ENCODE measurements at regions not wholly inside any gene's neighbourhood (a gene's known extent, or its start where the extent isn't known, plus 50 kb on each side); places are given as distances from the start of the nearest gene placed in this dataset.
"Not testable (repeated sequence)": the region's sequence is repeated elsewhere in the genome, so short reads cannot be mapped to it uniquely, and the experiment has no call there.

GRCh38 chr2:215831296-215831913 is 181.9 kb downstream of the MREG start:
- no peak for DNase-seq (ENCODE audit: low spot score)

DNA sequence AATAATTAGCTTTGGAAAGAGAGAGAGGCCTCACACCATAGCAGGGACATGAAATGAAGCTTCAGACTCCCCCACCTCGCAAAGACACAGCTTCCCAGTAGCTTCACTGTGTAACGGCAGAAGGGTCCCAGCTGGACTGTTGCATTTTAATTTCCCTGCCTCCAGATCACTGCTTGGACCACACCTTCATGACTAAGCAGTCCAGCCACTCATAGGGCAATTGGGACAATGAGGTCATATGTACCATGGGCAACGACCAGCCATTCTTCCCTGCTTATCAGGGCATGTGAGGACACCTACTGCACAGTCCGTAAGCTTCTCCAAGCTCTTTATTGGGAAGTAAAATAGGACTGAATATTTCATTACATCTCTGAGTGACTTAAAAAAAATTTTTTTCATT is 183.0 kb downstream of the MREG start:
- no peak for DNase-seq (ENCODE audit: low spot score)

DNA sequence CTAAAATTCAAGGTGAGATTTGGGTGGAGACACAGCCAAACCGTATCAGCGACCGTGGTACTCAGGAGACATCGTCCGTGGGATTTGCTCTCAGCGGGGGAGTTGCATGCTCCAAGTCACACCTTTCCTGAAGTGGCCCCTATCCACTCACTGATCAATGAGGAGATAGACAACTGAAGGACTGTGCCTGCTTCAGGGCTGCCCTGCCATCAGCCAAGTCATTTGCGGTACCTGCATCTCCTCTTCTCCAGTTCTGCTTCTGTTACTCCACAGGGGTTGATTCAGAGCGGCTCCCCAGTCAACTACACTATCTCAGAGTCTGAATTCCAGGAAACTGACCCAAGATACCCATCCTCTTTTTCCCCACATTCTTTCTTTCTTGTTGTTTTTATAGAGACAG is 184.1 kb downstream of the MREG start:
- DNase-seq (ENCODE audit: low spot score): no peak

DNA sequence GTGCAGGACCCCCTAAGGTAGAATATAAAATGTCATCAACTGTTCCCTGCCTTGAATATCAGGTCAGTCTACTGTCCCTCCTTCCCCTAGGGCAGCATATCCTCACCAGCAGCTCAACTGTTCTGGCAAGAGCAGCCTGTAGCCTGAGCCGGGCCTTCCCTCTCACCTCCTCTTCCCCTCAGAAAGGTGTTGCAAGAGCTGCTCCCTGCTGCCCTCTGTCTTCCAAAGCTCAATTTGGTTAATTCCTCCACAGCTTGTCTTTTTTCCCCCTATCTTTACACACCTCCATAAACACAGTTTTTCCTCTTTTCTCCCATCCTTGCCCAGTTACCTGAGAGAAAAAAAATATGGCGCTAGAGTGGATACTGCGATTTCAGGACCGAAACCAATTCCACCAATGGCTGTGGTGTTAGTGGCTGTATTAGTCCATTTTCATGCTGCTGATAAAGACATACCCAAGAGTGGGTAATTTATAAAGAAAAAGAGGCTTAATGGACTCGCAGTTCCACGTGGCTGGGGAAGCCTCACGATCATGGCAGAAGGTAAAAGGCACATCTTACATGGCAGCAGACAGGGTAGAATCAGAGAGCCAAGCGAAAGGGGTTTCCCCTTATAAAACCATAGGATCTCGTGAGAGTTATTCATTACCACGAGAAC is 184.7 kb downstream of the MREG start:
- DNase-seq (ENCODE audit: low spot score): peak; percentile 69

GRCh38 chr2:215826838-215827441 is 186.4 kb downstream of the MREG start:
- DNase-seq (ENCODE audit: low spot score): no peak

DNA sequence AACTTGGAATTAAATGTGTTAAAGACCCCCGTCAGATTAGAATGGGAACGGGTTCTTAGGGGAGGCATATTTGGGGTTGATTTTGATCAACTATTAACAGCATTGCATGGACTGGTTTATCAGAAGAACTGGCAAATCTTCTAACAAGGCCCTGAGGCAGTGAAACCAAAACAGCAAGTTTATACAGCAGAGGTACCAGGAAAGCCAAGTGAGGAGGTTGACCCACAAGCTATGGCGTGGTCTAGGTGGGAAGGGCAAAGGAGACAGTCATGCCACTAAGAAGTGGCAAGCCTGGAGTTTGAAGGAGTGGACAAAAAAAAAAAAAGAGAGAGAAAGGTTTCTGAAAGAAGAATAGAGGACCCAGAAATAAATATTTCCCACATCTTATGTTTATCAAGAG is 187.0 kb downstream of the MREG start:
- DNase-seq (ENCODE audit: low spot score): no peak

GRCh38 chr2:215825707-215826106 is 187.6 kb downstream of the MREG start:
- no peak for DNase-seq (ENCODE audit: low spot score)

- DNase-seq (ENCODE audit: low spot score): not testable (repeated sequence)
These were observed 192.1 kb downstream of the MREG start for GRCh38 chr2:215821298-215821697.

DNA sequence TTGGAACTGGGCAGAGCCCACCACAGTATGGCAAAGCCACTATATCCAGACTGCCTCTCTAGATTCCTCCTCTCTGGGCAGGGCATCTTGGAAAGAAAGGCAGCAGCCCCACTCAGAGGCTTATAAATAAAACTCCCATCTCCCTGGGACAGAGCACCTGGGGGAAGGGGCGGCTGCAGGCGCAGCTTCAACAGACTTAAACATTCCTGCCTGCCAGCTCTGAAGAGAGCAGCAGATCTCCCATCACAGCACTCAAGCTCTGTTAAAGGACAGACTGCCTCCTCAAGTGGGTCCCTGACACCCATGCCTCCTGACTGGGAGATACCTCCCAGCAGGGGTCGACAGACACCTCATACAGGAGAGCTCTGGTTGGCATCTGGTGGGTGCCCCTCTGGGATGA is 193.6 kb downstream of the MREG start:
- not testable (repeated sequence) for DNase-seq (ENCODE audit: low spot score)

- DNase-seq (ENCODE audit: low spot score): no peak
These were observed 196.3 kb downstream of the MREG start for GRCh38 chr2:215817046-215817445.

DNA sequence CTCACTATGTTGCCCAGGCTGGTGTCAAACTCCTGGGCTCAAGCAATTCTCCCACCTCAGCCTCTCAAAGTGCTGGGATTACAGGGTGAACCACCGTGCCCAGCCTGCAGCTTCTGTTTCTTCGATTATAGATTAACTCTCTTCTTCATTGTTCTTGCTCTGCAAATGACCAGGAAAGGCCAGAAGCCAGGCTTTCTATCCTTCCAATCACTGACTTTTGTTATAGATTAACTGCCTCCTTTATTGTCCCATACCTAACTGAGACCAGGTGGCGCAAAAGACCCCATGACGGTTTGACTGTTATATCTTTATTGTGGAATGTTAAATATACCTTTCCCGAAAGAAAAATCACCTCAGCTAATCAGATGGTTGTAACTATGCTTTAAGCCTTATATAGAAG is 196.9 kb downstream of the MREG start:
- DNase-seq (ENCODE audit: low spot score): no peak

- DNase-seq (ENCODE audit: low spot score): no peak
These were observed 197.4 kb downstream of the MREG start for GRCh38 chr2:215815960-215816359.

DNA sequence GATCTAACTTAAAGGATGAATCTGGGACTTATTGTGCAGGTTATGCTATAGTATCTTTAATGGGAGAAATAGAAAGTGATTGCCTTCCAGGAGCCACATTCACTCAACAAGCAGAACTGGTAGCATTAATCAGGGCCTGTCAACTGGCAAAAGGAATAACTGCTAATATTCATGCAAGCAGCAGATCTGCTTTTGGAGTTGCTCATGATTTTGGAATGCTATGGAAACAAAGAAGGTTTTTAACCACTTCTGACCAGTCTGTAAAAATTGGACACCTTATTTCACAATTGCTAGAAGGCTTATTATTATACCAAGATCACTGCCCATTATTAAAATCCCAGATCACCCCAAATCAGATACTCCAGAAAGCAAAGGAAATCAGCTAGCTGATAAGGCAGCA is 200.4 kb downstream of the MREG start:
- DNase-seq (ENCODE audit: low spot score): no peak

DNA sequence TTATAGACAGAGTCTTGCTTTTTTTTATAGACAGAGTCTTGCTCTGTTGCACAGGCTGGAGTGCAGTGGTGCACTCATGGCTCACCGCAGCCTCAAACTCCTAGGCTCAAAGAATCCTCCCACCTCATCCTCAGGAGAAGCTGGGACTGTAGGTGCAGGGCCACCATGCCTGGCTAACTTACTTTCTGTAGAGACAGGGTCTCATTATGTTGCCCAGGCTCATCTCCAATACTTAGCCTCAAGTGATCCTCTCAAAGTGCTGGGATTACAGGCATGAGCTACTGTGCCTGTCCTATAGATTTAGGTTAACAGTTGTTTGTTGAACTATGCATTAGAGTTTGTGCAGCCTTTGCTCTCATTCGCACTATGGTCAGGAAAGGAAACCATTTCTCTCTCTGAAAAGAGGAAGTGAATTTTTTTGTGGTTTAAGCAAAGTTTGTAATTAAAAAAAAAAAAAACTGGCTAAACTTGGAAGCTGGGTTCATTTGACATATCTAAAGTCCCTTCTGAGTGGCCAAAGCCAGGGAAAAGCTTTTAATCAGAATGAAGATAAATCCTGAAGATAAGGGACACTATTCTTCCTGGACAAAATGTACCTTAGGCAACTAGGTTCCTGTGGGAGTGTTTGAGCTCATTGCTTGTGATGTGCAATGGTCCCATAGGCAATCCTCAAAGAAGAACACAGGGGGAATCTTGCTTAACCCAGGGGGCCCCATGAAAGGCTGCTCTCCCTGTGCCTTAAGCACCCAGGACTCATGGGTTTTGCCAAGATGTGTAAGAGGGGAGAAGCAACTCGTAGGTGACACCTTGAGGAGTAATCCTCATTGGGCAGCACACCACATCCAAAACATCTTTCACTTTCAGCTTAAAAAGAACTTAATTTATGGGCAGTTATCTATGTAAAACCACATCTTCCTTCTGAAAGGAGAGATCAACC is 201.7 kb downstream of the MREG start:
- no peak for DNase-seq (ENCODE audit: low spot score)

DNA sequence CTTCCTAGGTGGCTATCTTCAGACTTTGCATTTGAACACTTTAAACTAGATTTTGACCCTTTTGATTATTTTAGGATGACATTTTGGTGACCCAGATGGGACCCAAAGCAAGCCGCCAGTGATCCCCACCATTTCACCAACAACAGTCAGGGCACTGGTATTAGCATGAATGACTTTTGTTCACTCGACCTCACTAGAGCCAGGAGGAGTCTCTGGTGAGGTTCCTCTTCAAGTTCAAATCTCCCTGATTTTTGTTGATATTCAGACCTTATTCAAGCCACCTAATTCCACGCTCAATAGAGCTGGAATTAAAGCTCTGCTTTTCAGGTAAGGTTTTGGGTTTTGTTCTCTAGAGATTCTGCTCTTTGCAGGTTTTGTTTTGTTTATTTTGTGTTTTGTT is 202.3 kb downstream of the MREG start:
- DNase-seq (ENCODE audit: low spot score): no peak

DNA sequence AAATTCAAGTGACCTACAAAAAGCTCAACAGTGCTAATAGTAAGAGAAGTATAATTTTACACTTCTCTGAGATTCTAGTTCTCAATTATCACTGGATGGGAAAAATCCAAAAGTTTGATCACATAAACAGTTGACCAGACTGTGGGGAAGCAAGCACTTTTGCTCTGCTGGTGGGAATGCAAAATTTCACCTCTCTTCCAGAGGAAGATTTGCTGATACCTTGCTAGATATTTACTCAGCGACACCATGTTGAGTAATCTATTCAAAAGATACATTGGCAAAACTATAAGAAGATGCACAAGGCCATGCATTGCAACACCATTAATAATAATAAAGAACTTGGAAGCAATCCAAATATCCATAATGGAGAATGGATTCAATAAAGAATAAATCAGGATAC is 204.4 kb downstream of the MREG start:
- DNase-seq (ENCODE audit: low spot score): no peak

DNA sequence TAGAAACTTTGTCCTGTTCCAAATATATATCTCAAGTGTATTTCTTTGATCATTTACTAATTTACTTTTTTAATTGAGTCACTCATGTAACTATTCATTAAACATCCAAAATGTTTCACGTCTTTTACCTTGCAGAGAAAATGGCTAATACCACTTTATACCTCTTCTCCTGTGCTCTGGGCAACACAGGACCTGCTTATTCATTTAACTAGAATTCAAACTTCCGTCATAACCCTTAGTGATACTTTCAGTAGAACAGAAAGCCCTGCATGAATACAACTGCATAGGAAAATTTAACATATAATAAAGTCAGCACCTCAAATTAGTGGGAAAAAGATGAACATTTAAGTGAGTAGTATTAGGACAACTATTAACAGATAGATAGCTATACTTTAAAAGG is 205.2 kb downstream of the MREG start:
- DNase-seq (ENCODE audit: low spot score): no peak

- DNase-seq (ENCODE audit: low spot score): no peak
These were observed 207.9 kb downstream of the MREG start for GRCh38 chr2:215805493-215805892.

DNA sequence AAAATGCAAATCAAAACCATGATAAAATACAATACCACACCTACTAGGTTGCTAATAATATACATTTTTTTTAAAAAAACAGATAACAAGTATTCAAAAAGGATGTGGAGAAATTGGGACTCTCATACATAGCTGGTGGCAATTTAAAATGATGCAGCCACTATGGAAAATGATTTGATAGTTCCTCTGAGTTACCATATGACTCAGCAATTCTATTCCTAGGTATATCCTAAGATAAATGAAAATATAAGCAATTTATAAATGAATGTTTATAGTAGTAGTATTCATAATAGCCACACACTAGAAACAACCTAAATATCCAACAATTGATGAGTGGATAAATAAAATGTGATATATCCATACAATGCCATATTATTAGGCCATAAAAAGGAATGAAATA is 210.2 kb downstream of the MREG start:
- DNase-seq (ENCODE audit: low spot score): no peak

DNA sequence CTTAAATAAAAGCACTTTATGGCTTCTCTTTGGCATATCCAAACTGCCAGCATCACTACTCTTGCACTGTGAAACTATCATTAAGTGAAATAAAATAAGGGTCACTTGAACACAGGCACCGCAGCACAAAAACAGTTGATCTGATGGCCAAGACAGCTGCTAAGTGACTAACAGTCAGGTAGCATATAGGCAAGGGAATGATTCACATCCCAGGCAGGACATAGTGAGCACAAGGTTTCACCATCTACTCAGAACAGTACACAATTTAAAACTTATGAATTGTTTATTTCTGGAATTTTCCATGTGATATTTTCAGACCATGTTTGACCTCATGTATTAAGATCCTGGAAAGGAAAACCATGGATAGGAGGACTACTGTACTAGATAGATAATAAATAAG is 214.2 kb downstream of the MREG start:
- no peak for DNase-seq (ENCODE audit: low spot score)

- no peak for DNase-seq (ENCODE audit: low spot score)
These were observed 215.7 kb downstream of the MREG start for GRCh38 chr2:215797676-215798075.

- DNase-seq (ENCODE audit: low spot score): no peak
These were observed 217.1 kb downstream of the MREG start for GRCh38 chr2:215796140-215796855.
